ENCODE measurements at regions not wholly inside any gene's neighbourhood (a gene's known extent, or its start where the extent isn't known, plus 50 kb on each side); places are given as distances from the start of the nearest gene placed in this dataset.
"Not testable (repeated sequence)": the region's sequence is repeated elsewhere in the genome, so short reads cannot be mapped to it uniquely, and the experiment has no call there.

GRCh38 chr5:126046318-126046717 is 376.9 kb upstream of the GRAMD2B start:
- in situ Hi-C loops (cut with MboI; ENCODE audit: low sequenced_read_pairs): no loop called here

- in situ Hi-C loops (cut with MboI; ENCODE audit: low sequenced_read_pairs): no loop called here
Observed at GRCh38 chr5:126046846-126047571, 376.2 kb upstream of the GRAMD2B start.

- in situ Hi-C loops (cut with MboI; ENCODE audit: low sequenced_read_pairs): no loop called here
Observed at GRCh38 chr5:126052120-126052519, 371.1 kb upstream of the GRAMD2B start.

- in situ Hi-C loops (cut with MboI; ENCODE audit: low sequenced_read_pairs): no loop called here
Observed at GRCh38 chr5:126052791-126053190, 370.4 kb upstream of the GRAMD2B start.

GRCh38 chr5:126053630-126054029 is 369.6 kb upstream of the GRAMD2B start:
- in situ Hi-C loops (cut with MboI; ENCODE audit: low sequenced_read_pairs): no loop called here

GRCh38 chr5:126054577-126055347 is 368.4 kb upstream of the GRAMD2B start:
- in situ Hi-C loops (cut with MboI; ENCODE audit: low sequenced_read_pairs): no loop called here

GRCh38 chr5:126055348-126055729 is 367.9 kb upstream of the GRAMD2B start:
- in situ Hi-C loops (cut with MboI; ENCODE audit: low sequenced_read_pairs): no loop called here

- in situ Hi-C loops (cut with MboI; ENCODE audit: low sequenced_read_pairs): no loop called here
Observed at GRCh38 chr5:126056352-126056751, 366.9 kb upstream of the GRAMD2B start.

GRCh38 chr5:126056851-126057622 is 366.2 kb upstream of the GRAMD2B start:
- in situ Hi-C loops (cut with MboI; ENCODE audit: low sequenced_read_pairs): no loop called here

- in situ Hi-C loops (cut with MboI; ENCODE audit: low sequenced_read_pairs): not testable (repeated sequence)
Observed at GRCh38 chr5:126058392-126058791, 364.8 kb upstream of the GRAMD2B start.

GRCh38 chr5:126062398-126063221 is 360.6 kb upstream of the GRAMD2B start:
- in situ Hi-C loops (cut with MboI; ENCODE audit: low sequenced_read_pairs): no loop called here

GRCh38 chr5:126065061-126065460 is 358.1 kb upstream of the GRAMD2B start:
- in situ Hi-C loops (cut with MboI; ENCODE audit: low sequenced_read_pairs): no loop called here

GRCh38 chr5:126066836-126067235 is 356.4 kb upstream of the GRAMD2B start:
- in situ Hi-C loops (cut with MboI; ENCODE audit: low sequenced_read_pairs): no loop called here

- in situ Hi-C loops (cut with MboI; ENCODE audit: low sequenced_read_pairs): no loop called here
Observed at GRCh38 chr5:126067404-126067803, 355.8 kb upstream of the GRAMD2B start.

GRCh38 chr5:126069329-126069728 is 353.9 kb upstream of the GRAMD2B start:
- in situ Hi-C loops (cut with MboI; ENCODE audit: low sequenced_read_pairs): no loop called here

GRCh38 chr5:126070481-126070880 is 352.7 kb upstream of the GRAMD2B start:
- in situ Hi-C loops (cut with MboI; ENCODE audit: low sequenced_read_pairs): no loop called here

GRCh38 chr5:126074538-126074937 is 348.7 kb upstream of the GRAMD2B start:
- in situ Hi-C loops (cut with MboI; ENCODE audit: low sequenced_read_pairs): no loop called here

- in situ Hi-C loops (cut with MboI; ENCODE audit: low sequenced_read_pairs): no loop called here
Observed at GRCh38 chr5:126079266-126079665, 343.9 kb upstream of the GRAMD2B start.

- in situ Hi-C loops (cut with MboI; ENCODE audit: low sequenced_read_pairs): no loop called here
Observed at GRCh38 chr5:126081209-126081608, 342.0 kb upstream of the GRAMD2B start.

GRCh38 chr5:126093041-126093440 is 330.2 kb upstream of the GRAMD2B start:
- in situ Hi-C loops (cut with MboI; ENCODE audit: low sequenced_read_pairs): no loop called here

- in situ Hi-C loops (cut with MboI; ENCODE audit: low sequenced_read_pairs): no loop called here
Observed at GRCh38 chr5:126093718-126094117, 329.5 kb upstream of the GRAMD2B start.
